OCI-LY3 (cell line): ENCODE measurements at regions not wholly inside any gene's neighbourhood (a gene's known extent, or its start where the extent isn't known, plus 50 kb on each side); places are given as distances from the start of the nearest gene placed in this dataset.

Experiments
- CTCF ChIP-seq: fragments of 200-600, 300-600 bp; sonication (generic); IDR thresholded peaks from 2 replicates; pipeline ENCODE4 v1.5.1; 2014; ENCODE audit warnings: antibody characterized with exemption, low read length, low read depth
- EZH2phosphoT487 ChIP-seq: fragments of 200-600 bp; shearing (Covaris generic); IDR thresholded peaks from 2 replicates; pipeline ENCODE4 v1.6.1; 2018; ENCODE audit warnings: antibody characterized with exemption, mixed run types, low read depth

- TF ChIP-seq CTCF (no peak), EZH2phosphoT487 (no peak)
Measured at GRCh38 chr11:121761186-121761585, 308.4 kb upstream of the SORL1-AS1 start.
